HCT116 (cell line): ENCODE measurements at regions not wholly inside any gene's neighbourhood (a gene's known extent, or its start where the extent isn't known, plus 50 kb on each side); places are given as distances from the start of the nearest gene placed in this dataset.

ENCODE experiments used
- ATAC-seq: fragments of 200-7000 bp; cut with Tn5 transposase; 2 replicates; pipeline ENCODE4 v1.9.1; 2020; ENCODE audit warnings: mild to moderate bottlenecking, moderate library complexity
- BruUV-seq: library from RNA; stranded (reverse); fragments of 400-500 nt; replicated peaks from 2 replicates; lab custom pipeline; 2021; lab: Mats Ljungman, UMichigan
- CTCF ChIA-PET: fragments of 300-600 bp; sonication (Branson Sonifier 250); formaldehyde crosslinking; loops from one replicate; lab custom pipeline; 2021; ENCODE audit warnings: antibody characterized with exemption; lab: Charles Lee
- POLR2A ChIA-PET: fragments of 300-600, 350-600 bp; sonication (Branson Sonifier 250); formaldehyde crosslinking; loops from one replicate; lab custom pipeline; 2021; ENCODE audit warnings: antibody characterized with exemption; lab: Charles Lee
- RAD21 ChIA-PET, 2 experiments: fragments of 300-600 bp; sonication (Branson Sonifier 250); formaldehyde crosslinking; loops; one replicate each; lab custom pipeline; 2023; ENCODE audit warnings: low total read pairs in 2 of 2; ENCODE audit not compliant: uncharacterized antibody in 2 of 2, unreplicated experiment in 2 of 2, low non-redundant PET in 1 of 2; lab: Charles Lee
- DNase-seq: peaks from one replicate; pipeline ENCODE4 v3.0.0-alpha.2; 2010; ENCODE audit warnings: low read depth, low spot score
- H2AFZ ChIP-seq: fragments of 200-600 bp; shearing (Covaris generic), sonication (generic); 2 replicates; pipeline ENCODE4 v1.6.1; 2017; ENCODE audit warnings: low read depth, mixed run types, mixed read lengths, antibody characterized with exemption, low read length; ENCODE audit not compliant: poor library complexity, severe bottlenecking
- H3K27ac ChIP-seq: 2 replicates; pipeline ENCODE4 v1.5.1; 2012; ENCODE audit warnings: low read depth, low read length
- H3K27me3 ChIP-seq: fragments of 200-600 bp; sonication (generic); 2 replicates; pipeline ENCODE4 v1.6.1; 2016; ENCODE audit warnings: mixed run types, low read length, mixed read lengths; ENCODE audit not compliant: insufficient read depth
- H3K36me3 ChIP-seq, 2 experiments: fragments of 200-500 bp in 1 of 2; fragments of 200-600 bp in 1 of 2; sonication (Bioruptor generic) in 1 of 2; sonication (generic) in 1 of 2; 2 replicates each; pipeline versions ENCODE4 v1.5.1 to v1.6.1; 2014 to 2016; ENCODE audit warnings: low read length in 2 of 2, inconsistent platforms in 1 of 2, mixed read lengths in 1 of 2, mixed run types in 1 of 2; ENCODE audit not compliant: insufficient read depth in 2 of 2, control insufficient read depth in 1 of 2
- H3K4me1 ChIP-seq, 2 experiments: fragments of 200-600 bp in 1 of 2; sonication (generic) in 1 of 2; 2 replicates each; pipeline versions ENCODE4 v1.5.1 to v1.6.1; 2012 to 2017; ENCODE audit warnings: low read length in 2 of 2, inconsistent platforms in 1 of 2, mild to moderate bottlenecking in 1 of 2, mixed read lengths in 1 of 2, mixed run types in 1 of 2, moderate library complexity in 1 of 2; ENCODE audit not compliant: insufficient read depth in 2 of 2, control insufficient read depth in 1 of 2
- H3K4me2 ChIP-seq: fragments of 200-600 bp; sonication (generic); 2 replicates; pipeline ENCODE4 v1.6.1; 2017; ENCODE audit warnings: mixed run types, low read length, mixed read lengths
- H3K4me3 ChIP-seq, 2 experiments: fragments of 200-600 bp in 1 of 2; sonication (generic) in 1 of 2; replicated peaks in 1 of 2; 2 replicates each; pipeline ENCODE4 v1.5.1; 2011 to 2016; ENCODE audit warnings: low read length in 2 of 2, control low read depth in 1 of 2, low read depth in 1 of 2, mild to moderate bottlenecking in 1 of 2, mixed read lengths in 1 of 2, mixed run types in 1 of 2
- H3K79me2 ChIP-seq: fragments of 200-600 bp; sonication (generic); 2 replicates; pipeline ENCODE4 v1.6.1; 2017; ENCODE audit warnings: mild to moderate bottlenecking, mixed run types, low read length, moderate library complexity, mixed read lengths; ENCODE audit not compliant: insufficient read depth
- H3K9ac ChIP-seq: fragments of 200-600 bp; sonication (generic); 2 replicates; pipeline ENCODE4 v1.6.1; 2016; ENCODE audit warnings: low read length, mixed read lengths
- H3K9me2 ChIP-seq: fragments of 200-600 bp; sonication (generic), shearing (Covaris generic); 2 replicates; pipeline ENCODE4 v1.6.1; 2017; ENCODE audit warnings: mixed run types, mild to moderate bottlenecking, moderate library complexity; ENCODE audit not compliant: insufficient read depth
- H3K9me3 ChIP-seq, 2 experiments: fragments of 200-500 bp in 1 of 2; fragments of 200-600 bp in 1 of 2; sonication (Bioruptor generic) in 1 of 2; sonication (generic) in 1 of 2; 2 replicates each; pipeline ENCODE4 v1.6.1; 2014 to 2017; ENCODE audit warnings: low read length in 2 of 2, mixed read lengths in 2 of 2, inconsistent platforms in 1 of 2, low read depth in 1 of 2, mild to moderate bottlenecking in 1 of 2, mixed run types in 1 of 2, moderate library complexity in 1 of 2; ENCODE audit not compliant: control insufficient read depth in 1 of 2, insufficient read depth in 1 of 2
- H4K20me1 ChIP-seq: fragments of 200-600 bp; sonication (generic), shearing (Covaris generic); 2 replicates; pipeline ENCODE4 v1.6.1; 2017; ENCODE audit warnings: mixed run types, mild to moderate bottlenecking, moderate library complexity; ENCODE audit not compliant: insufficient read depth
- CEBPB ChIP-seq: IDR thresholded peaks from 2 replicates; pipeline ENCODE4 v1.6.1; 2012; ENCODE audit warnings: low read depth
- CTCF ChIP-seq, 3 experiments: fragments of 200-600 bp in 1 of 3; sonication (generic) in 1 of 3; IDR thresholded peaks in 2 of 3; conservative IDR thresholded peaks in 1 of 3; 2 replicates each; pipeline ENCODE4 v1.5.1; 2012 to 2017; ENCODE audit warnings: low read depth in 2 of 3, low read length in 2 of 3, antibody characterized with exemption in 1 of 3, borderline replicate concordance in 1 of 3, control low read depth in 1 of 3, mild to moderate bottlenecking in 1 of 3, mixed read lengths in 1 of 3, mixed run types in 1 of 3, moderate library complexity in 1 of 3; ENCODE audit not compliant: insufficient read depth in 1 of 3
- EZH2phosphoT487 ChIP-seq: fragments of 200-600 bp; IDR thresholded peaks from 2 replicates; pipeline ENCODE4 v1.6.1; 2018; ENCODE audit warnings: antibody characterized with exemption, borderline replicate concordance
- FOSL1 ChIP-seq: IDR thresholded peaks from 2 replicates; pipeline ENCODE4 v1.6.1; 2012; ENCODE audit warnings: low read depth
- JUND ChIP-seq: IDR thresholded peaks from 2 replicates; pipeline ENCODE4 v1.6.1; 2012
- MAX ChIP-seq: IDR thresholded peaks from 2 replicates; pipeline ENCODE4 v1.6.1; 2012
- POLR2A ChIP-seq: IDR thresholded peaks from 2 replicates; pipeline ENCODE4 v1.7.0; 2011; ENCODE audit warnings: borderline replicate concordance; ENCODE audit not compliant: insufficient read depth, insufficient read length; ENCODE audit errors: extremely low read depth
- REST ChIP-seq: IDR thresholded peaks from 2 replicates; pipeline ENCODE4 v1.6.1; 2012; ENCODE audit warnings: low read depth
- SP1 ChIP-seq: IDR thresholded peaks from 2 replicates; pipeline ENCODE4 v1.6.1; 2012; ENCODE audit warnings: low read depth
- SRF ChIP-seq: IDR thresholded peaks from 2 replicates; pipeline ENCODE4 v1.6.1; 2012; ENCODE audit warnings: low read depth
- YY1 ChIP-seq: IDR thresholded peaks from 2 replicates; pipeline ENCODE4 v1.6.1; 2011; ENCODE audit warnings: low read length, low read depth, moderate library complexity, mild to moderate bottlenecking; ENCODE audit not compliant: insufficient replicate concordance; ENCODE audit errors: extremely low read depth
- ZBTB33 ChIP-seq: IDR thresholded peaks from 2 replicates; pipeline ENCODE4 v1.6.1; 2011; ENCODE audit warnings: mild to moderate bottlenecking, low read length, moderate library complexity; ENCODE audit not compliant: insufficient replicate concordance; ENCODE audit errors: extremely low read depth
- ZFX ChIP-seq: fragments of 450-650 bp; IDR thresholded peaks from 2 replicates; pipeline ENCODE4 v1.6.1; 2017
- intact Hi-C: fragments of 100-400 bp; cut with micrococcal nuclease; formaldehyde crosslinking; loops from 2 replicates; pipeline ENCODE4 v1.10.0; 2022

- H3K27ac ChIP-seq, result no peak overlapping the region
- CTCF ChIA-PET, result interaction anchor here (0.7 kb wide), 1 partner anchor 70 kb away, joined by 3 read pairs; no protein-coding TSS in a partner anchor
- H3K9me2 ChIP-seq, result no peaks in the 10 kb centered on the region
- H4K20me1 ChIP-seq, result no peaks in the 10 kb centered on the region
- POLR2A ChIA-PET, result no interaction called here
- ATAC-seq (no peak), DNase-seq (no peak)
- intact Hi-C loops, result no loop called here
- H3K79me2 ChIP-seq, result no peaks in the 10 kb centered on the region
- TF ChIP-seq CEBPB, result no peak
- H3K4me3 ChIP-seq, result no peak overlapping the region
- no peaks in the 10 kb centered on the region for H3K9me3 ChIP-seq
- H3K36me3 ChIP-seq, result no peaks in the 10 kb centered on the region
- H3K9ac ChIP-seq, result no peak overlapping the region
- peaks cover 0 to 24% of the 10 kb centered on the region in 2 experiments; a peak in 2 of 4 replicates for H3K4me1 ChIP-seq
- RAD21 ChIA-PET, result no interaction called here
- no TSS peak for BruUV-seq
- H3K27me3 ChIP-seq, result no peaks in the 10 kb centered on the region
- H3K4me2 ChIP-seq, result no peak overlapping the region
- no peak overlapping the region for H2AFZ ChIP-seq
Observed at GRCh38 chr1:55446351-55446750, 231.2 kb upstream of the USP24 start.

GRCh38 chr1:55445416-55445815 is 230.3 kb upstream of the USP24 start:
- RAD21 ChIA-PET, result no interaction called here
- no peaks in the 10 kb centered on the region for H3K9me2 ChIP-seq
- H2AFZ ChIP-seq, result no peak overlapping the region
- DNase-seq (no peak), ATAC-seq (no peak)
- H3K4me1 ChIP-seq, result peaks cover 0 to 24% of the 10 kb centered on the region in 2 experiments; a peak in 2 of 4 replicates
- no peak overlapping the region for H3K4me3 ChIP-seq
- no TSS peak for BruUV-seq
- H3K9me3 ChIP-seq, result no peaks in the 10 kb centered on the region
- no peaks in the 10 kb centered on the region for H3K79me2 ChIP-seq
- no peak overlapping the region for H3K9ac ChIP-seq
- H3K27ac ChIP-seq, result no peak overlapping the region
- H4K20me1 ChIP-seq, result no peaks in the 10 kb centered on the region
- CTCF ChIA-PET, result interaction anchor here (0.7 kb wide), 1 partner anchor 70 kb away, joined by 3 read pairs; no protein-coding TSS in a partner anchor
- H3K27me3 ChIP-seq, result no peaks in the 10 kb centered on the region
- POLR2A ChIA-PET, result no interaction called here
- no peaks in the 10 kb centered on the region for H3K36me3 ChIP-seq
- H3K4me2 ChIP-seq, result no peak overlapping the region
- intact Hi-C loops, result no loop called here
- no peak for TF ChIP-seq YY1
- no peak for TF ChIP-seq ZFX
- no peak for TF ChIP-seq POLR2A
- TF ChIP-seq SRF, result no peak
- TF ChIP-seq MAX, result no peak
- TF ChIP-seq CTCF (IDR thresholded peaks at IDR 0.05 in 2 of 3, conservative IDR thresholded peaks at IDR 0.05 in 1 of 3; ENCODE audit: borderline replicate concordance in 1 of 3, insufficient read depth in 1 of 3, low read depth in 2 of 3, low read length in 2 of 3), result no peak
- TF ChIP-seq EZH2phosphoT487, result no peak
- TF ChIP-seq SP1, result no peak
- TF ChIP-seq CEBPB, result no peak
- no peak for TF ChIP-seq ZBTB33
- TF ChIP-seq JUND, result no peak
- no peak for TF ChIP-seq FOSL1
- TF ChIP-seq REST, result no peak
